NCI-H146 (cell line): ENCODE measurements at regions not wholly inside any gene's neighbourhood (a gene's known extent, or its start where the extent isn't known, plus 50 kb on each side); places are given as distances from the start of the nearest gene placed in this dataset.
"Not testable (repeated sequence)": the region's sequence is repeated elsewhere in the genome, so short reads cannot be mapped to it uniquely, and the experiment has no call there.

ENCODE experiments used
- DNase-seq: peaks from one replicate; lab custom pipeline; 2025; lab: John Stamatoyannopoulos, UW

- no peak for DNase-seq
Observed at GRCh38 chr3:6580808-6581207, 280.1 kb upstream of the GRM7 start.

DNA sequence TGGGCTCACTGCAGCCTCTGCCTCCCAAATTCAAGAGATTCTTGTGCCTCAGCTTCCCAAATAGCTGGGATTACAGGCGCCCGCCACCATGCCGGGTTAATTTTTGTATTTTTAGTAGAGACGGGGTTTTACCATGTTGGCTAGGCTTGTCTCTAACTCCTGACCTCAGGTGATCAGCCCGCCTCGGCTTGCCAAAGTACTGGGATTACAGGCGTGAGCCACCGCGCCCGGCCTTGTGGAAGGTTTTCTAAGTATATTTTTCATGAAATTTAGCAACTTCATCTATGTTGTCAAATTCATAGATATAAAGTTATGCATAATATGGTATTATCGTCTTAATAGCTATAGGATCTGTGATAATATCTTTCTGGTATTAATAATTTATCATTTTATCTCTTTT is 275.6 kb upstream of the GRM7 start:
- DNase-seq, result no peak

- no peak for DNase-seq
Observed at GRCh38 chr3:6600237-6600636, 260.7 kb upstream of the GRM7 start.

DNA sequence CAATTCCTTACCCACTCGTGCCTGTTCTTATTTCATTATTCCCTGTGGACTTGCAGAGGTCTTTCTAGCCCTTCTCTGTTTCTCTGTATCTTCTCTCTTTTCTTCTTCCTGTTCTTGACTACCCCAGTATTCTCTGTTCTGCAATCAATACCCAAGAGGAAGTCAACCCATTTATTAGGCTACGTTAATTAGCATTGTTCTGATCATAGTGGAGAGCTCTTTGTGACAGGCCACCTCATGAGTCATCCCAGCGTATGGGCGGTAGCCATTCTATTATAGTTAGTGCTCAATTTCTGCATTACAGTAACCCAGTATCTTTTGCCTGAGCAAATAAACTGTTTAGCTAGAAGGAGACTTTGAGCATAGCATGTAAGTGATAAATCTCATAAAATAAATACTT is 259.5 kb upstream of the GRM7 start:
- DNase-seq, result peak; percentile 14

DNA sequence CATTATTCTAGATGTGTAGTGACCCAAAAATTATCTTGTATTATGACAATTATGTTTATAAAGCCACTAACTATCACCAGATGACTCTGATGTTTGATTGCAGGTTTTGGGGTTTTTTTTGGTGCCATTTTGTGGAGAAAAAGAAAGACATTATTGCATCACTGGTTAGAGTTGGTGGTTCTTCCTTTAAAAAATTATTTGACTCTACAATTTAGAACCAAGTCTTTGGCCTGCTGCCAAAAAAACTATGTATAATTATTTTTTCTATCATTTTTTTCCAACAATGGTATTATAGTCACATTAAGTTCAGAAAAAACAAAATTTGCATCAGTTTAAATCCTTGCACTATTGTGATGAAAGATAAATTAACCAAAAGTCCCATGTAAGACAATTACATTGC is 258.6 kb upstream of the GRM7 start:
- no peak for DNase-seq

DNA sequence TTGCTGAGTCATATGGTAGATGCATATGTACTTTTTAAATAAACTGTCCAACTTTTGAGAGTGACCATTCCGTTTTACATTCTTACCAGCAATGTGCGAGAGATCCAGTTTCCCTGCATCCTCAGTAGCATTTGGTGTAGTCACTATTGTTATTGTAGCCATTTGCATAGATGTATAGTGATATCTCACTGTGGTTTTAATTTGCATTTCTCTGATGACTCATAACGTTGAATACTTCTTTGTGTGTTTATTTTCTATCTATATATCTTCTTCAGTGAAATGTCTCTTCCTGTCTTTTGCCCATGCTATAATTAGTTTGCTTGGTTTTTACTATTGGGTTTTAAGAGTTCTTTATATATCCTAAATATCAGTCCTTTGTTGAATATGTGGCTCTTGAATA is 255.7 kb upstream of the GRM7 start:
- no peak for DNase-seq

GRCh38 chr3:6608843-6609242 is 252.1 kb upstream of the GRM7 start:
- DNase-seq, result no peak

DNA sequence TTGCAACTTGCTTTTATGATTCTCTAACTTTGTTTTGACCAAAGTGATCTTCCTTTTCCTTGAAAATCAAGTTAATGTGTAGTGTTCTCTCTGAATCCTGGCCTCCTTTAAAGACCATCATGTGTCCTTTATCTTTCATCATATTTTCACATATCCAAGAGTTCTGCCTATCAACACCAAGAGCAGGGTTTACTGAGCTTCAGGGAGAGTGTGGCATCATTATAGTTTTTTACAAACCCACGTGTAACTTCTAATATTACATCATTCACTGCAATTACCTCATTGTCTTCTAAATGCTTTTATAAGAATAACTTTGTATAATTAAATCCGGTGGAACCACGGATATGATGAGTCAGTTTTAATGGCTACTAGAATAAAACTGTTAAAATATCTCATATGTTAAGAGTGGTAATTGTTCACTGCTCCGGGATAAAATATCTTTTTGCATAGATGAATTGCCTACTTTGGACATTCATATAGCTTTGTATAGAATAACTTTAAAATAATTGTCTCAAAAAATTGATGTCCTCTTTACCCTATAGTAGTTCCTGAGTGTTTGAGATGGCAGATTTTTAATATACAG is 248.8 kb upstream of the GRM7 start:
- DNase-seq, result no peak

- DNase-seq, result no peak
Observed at GRCh38 chr3:6622260-6622659, 238.7 kb upstream of the GRM7 start.

GRCh38 chr3:6622712-6623111 is 238.2 kb upstream of the GRM7 start:
- DNase-seq, result no peak

- DNase-seq, result no peak
Observed at GRCh38 chr3:6631376-6631775, 229.5 kb upstream of the GRM7 start.

DNA sequence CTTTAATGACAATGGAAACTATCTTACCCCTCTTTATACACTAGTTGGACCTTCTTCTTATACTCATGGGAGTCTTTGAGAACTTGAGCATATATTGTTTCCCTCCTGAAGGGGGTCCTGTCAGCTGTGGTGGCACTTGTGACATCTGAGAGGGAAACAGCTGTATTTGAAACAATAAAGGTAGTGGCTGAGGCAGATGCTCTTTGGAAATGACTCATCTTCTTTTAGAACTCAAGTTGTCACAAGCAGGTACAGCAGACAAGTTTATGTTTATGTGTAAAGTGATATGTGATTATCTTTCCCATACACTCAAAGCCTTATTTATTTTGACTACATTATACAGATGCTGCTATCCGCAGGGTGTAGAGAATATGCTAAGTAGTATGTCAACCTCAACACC is 220.0 kb upstream of the GRM7 start:
- DNase-seq, result no peak

GRCh38 chr3:6644070-6644929 is 216.6 kb upstream of the GRM7 start:
- peak; percentile 20 for DNase-seq

GRCh38 chr3:6654670-6655069 is 206.2 kb upstream of the GRM7 start:
- no peak for DNase-seq

DNA sequence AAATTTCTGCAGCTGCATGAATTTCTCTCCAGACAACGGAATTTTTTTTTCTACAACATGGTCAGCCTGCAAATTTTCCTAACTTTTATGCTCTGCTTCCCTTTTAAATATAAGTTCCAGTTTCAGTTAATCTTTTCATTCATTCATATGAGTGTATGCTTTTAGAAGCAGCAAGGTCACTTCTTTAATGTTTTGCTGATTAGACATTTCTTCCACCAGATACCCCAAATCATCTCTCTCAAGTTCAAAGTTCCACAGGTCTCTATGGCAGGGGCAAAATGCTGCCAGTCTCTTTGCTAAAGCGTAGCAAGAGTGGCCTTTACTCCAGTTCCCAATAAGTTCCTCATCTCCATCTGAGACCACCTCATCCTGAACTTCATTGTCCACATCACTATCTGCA is 205.6 kb upstream of the GRM7 start:
- DNase-seq, result no peak

- no peak for DNase-seq
Observed at GRCh38 chr3:6657591-6657990, 203.3 kb upstream of the GRM7 start.

DNA sequence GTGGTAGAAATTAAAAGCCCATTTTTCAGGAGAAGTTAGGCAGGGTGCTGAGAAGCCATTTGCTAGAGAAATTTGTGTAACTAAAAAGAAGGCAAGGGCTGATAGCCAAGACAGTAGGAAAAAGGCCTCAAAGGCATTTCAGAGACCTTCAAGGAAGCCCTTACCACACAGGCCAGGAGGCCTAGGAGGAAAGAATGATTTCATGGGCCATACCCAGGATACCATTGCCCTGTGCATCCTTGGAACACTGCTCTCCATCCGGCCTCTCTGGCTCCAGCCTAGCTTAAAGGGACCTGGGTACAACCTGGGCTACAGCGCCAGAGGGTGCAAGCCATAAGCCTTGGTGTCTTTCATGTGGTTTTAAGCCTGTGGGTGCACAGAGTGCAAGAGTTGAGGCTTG is 193.6 kb upstream of the GRM7 start:
- DNase-seq, result no peak

GRCh38 chr3:6671363-6671762 is 189.6 kb upstream of the GRM7 start:
- DNase-seq, result no peak

DNA sequence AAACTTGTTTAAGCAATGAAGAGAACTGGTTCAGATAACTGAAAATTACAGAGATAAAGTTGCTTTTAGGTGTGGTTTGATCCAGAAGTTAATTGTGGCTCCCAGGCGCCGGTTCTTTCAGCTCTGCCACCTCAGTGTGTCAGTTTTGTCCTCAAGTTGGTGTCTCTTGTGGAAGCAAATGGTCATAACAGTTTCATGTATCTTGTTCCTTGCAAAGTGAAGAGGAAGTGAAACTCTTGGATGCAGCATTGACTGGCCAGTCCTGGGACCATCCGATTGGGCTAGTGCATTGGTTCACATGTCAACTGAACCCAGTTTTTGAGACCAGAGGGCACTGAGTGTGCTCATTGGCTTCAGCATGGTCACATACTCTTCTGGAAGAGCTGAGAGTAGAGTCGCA is 181.4 kb upstream of the GRM7 start:
- no peak for DNase-seq

GRCh38 chr3:6680119-6680806 is 180.7 kb upstream of the GRM7 start:
- DNase-seq, result no peak

- no peak for DNase-seq
Observed at GRCh38 chr3:6697285-6697684, 163.6 kb upstream of the GRM7 start.

DNA sequence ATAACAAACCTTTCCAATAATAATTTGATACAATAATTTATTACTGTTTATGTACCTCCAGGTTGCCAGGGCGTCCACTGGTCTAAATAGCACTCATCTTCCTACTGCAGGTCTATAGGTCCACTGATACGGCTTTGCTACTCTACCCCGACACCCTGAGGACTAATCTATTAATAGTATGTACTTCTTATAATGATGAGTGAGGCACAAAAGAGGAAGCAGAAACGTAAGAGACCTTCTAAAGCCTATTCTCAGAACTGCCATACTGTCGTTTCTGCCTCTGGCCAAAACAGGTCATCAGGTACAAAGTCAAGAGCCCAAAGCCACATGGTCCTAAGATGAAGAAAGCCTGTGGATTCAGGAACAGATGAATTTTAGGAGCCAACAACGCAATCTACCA is 163.2 kb upstream of the GRM7 start:
- no peak for DNase-seq

GRCh38 chr3:6704817-6705216 is 156.1 kb upstream of the GRM7 start:
- DNase-seq, result not testable (repeated sequence)
